ENCODE measurements at regions not wholly inside any gene's neighbourhood (a gene's known extent, or its start where the extent isn't known, plus 50 kb on each side); places are given as distances from the start of the nearest gene placed in this dataset.

DNA sequence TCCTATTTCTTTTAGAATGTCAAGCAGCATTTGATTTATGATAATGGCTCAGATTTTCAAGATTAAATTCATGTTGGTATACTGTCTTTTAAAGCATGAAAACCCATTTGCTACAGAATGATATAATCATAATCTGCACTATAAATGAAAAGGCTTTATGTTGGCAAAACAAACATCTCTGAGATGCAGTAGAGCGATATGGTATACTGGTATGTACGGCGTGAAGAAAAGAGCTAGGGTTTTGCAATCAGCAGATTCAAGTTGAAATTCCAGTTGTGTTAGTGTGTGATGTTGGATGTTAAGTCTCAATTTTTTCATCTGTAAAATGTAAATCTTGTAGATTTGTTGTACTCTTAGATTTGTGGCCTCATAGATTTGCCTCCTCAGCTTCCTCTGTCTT, 53.2 kb upstream of the DYRK2 start:
- no peak for TF ChIP-seq YY1 (IDR thresholded peaks at IDR 0.05; ENCODE audit: insufficient read depth, insufficient read length)
- no peak for TF ChIP-seq SUZ12 (IDR thresholded peaks at IDR 0.05; ENCODE audit: extremely low read depth, insufficient read depth, insufficient read length)
